DND-41 (cell line): ENCODE measurements at regions not wholly inside any gene's neighbourhood (a gene's known extent, or its start where the extent isn't known, plus 50 kb on each side); places are given as distances from the start of the nearest gene placed in this dataset.

Experiments used
- CTCF ChIP-seq: IDR thresholded peaks from 2 replicates; pipeline ENCODE4 v1.5.1; 2012; ENCODE audit warnings: borderline replicate concordance, low read length, moderate library complexity, mild to moderate bottlenecking; ENCODE audit not compliant: poor library complexity, severe bottlenecking; ENCODE audit errors: extremely low read depth
- EZH2 ChIP-seq: IDR thresholded peaks from 3 replicates; pipeline ENCODE4 v1.6.1; 2012; ENCODE audit warnings: borderline replicate concordance, low read depth, mild to moderate bottlenecking, moderate library complexity, low read length, inconsistent platforms; ENCODE audit not compliant: severe bottlenecking

- TF ChIP-seq CTCF (no peak), EZH2 (no peak)
Observed at GRCh38 chr1:213585402-213585801, 402.4 kb upstream of the PROX1 start.
